ENCODE measurements at regions not wholly inside any gene's neighbourhood (a gene's known extent, or its start where the extent isn't known, plus 50 kb on each side); places are given as distances from the start of the nearest gene placed in this dataset.

- H2AK5ac ChIP-seq (ENCODE audit: low read length) = no peak overlapping the region
- H3K4ac ChIP-seq (ENCODE audit: low read depth, low read length) = no peak overlapping the region
- no peak overlapping the region for H3K27ac ChIP-seq (ENCODE audit: low read depth, low read length)
- no peak overlapping the region for H4K12ac ChIP-seq (ENCODE audit: low read depth, low read length)
- no peak overlapping the region for H3K9ac ChIP-seq (ENCODE audit: low read length)
- no peak overlapping the region for H4K8ac ChIP-seq (ENCODE audit: low read depth, low read length)
- H3K9me3 ChIP-seq (ENCODE audit: insufficient read depth, low read depth, low read length) = no peaks in the 10 kb centered on the region
- no peak overlapping the region for H2BK12ac ChIP-seq (ENCODE audit: low read length)
- DNase-seq = no peak
- no peak overlapping the region for H3K18ac ChIP-seq (ENCODE audit: low read length)
- H2AFZ ChIP-seq (ENCODE audit: insufficient read depth, low read length, poor library complexity) = no peak overlapping the region
- WGBS (ENCODE audit: extremely low coverage, insufficient coverage, insufficient read length) = no CpG with 5 or more reads among the region's 10 CpGs
- no peak overlapping the region for H3K14ac ChIP-seq (ENCODE audit: low read length)
- no peaks in the 10 kb centered on the region for H3K36me3 ChIP-seq (ENCODE audit: control insufficient read depth in 1 of 2, insufficient read depth in 2 of 2, low read length in 2 of 2)
- no peaks in the 10 kb centered on the region for H3K27me3 ChIP-seq (ENCODE audit: insufficient read depth, low read length)
- H3K4me1 ChIP-seq (ENCODE audit: control insufficient read depth in 1 of 2, insufficient read depth in 2 of 2, low read length in 2 of 2) = peaks cover 12 to 22% of the 10 kb centered on the region in 2 experiments
- H4K91ac ChIP-seq (ENCODE audit: low read depth, low read length) = no peak overlapping the region
- no peak overlapping the region for H3K23ac ChIP-seq (ENCODE audit: low read length)
- H3K4me2 ChIP-seq (ENCODE audit: low read length) = no peak overlapping the region
- no peaks in the 10 kb centered on the region for H3K79me2 ChIP-seq (ENCODE audit: control insufficient read depth, insufficient read depth, low read length, poor library complexity)
- no peak overlapping the region for H2BK120ac ChIP-seq (ENCODE audit: insufficient read depth, low read length, poor library complexity)
- H2BK5ac ChIP-seq (ENCODE audit: low read depth, low read length, poor library complexity) = no peak overlapping the region
- H3K4me3 ChIP-seq (ENCODE audit: low read depth, low read length) = no peak overlapping the region
- peaks cover 2% of the 10 kb centered on the region for H3K79me1 ChIP-seq (ENCODE audit: low read length)
Observed at GRCh38 chr2:72008608-72009007, 139.1 kb downstream of the CYP26B1 start.

- Histone ChIP-seq H3K79me1 (ENCODE audit: low read length) (no peaks in the 10 kb centered on the region), H3K18ac (ENCODE audit: low read length) (no peak overlapping the region), H3K14ac (ENCODE audit: low read length) (no peak overlapping the region), H2BK120ac (ENCODE audit: insufficient read depth, low read length, poor library complexity) (no peak overlapping the region), H3K4ac (ENCODE audit: low read depth, low read length) (no peak overlapping the region), H3K9me3 (ENCODE audit: insufficient read depth, low read depth, low read length) (no peaks in the 10 kb centered on the region), H3K4me2 (ENCODE audit: low read length) (no peak overlapping the region), H4K12ac (ENCODE audit: low read depth, low read length) (no peak overlapping the region), H3K79me2 (ENCODE audit: control insufficient read depth, insufficient read depth, low read length, poor library complexity) (no peaks in the 10 kb centered on the region), H2BK12ac (ENCODE audit: low read length) (no peak overlapping the region), H3K27ac (ENCODE audit: low read depth, low read length) (no peak overlapping the region), H3K23ac (ENCODE audit: low read length) (no peak overlapping the region), H3K4me3 (ENCODE audit: low read depth, low read length) (no peak overlapping the region), H3K27me3 (ENCODE audit: insufficient read depth, low read length) (no peaks in the 10 kb centered on the region), H4K91ac (ENCODE audit: low read depth, low read length) (no peak overlapping the region), H4K8ac (ENCODE audit: low read depth, low read length) (no peak overlapping the region), H3K9ac (ENCODE audit: low read length) (no peak overlapping the region), H3K4me1 (ENCODE audit: control insufficient read depth in 1 of 2, insufficient read depth in 2 of 2, low read length in 2 of 2) (peaks cover 9 to 15% of the 10 kb centered on the region in 2 experiments), H2BK5ac (ENCODE audit: low read depth, low read length, poor library complexity) (no peak overlapping the region), H2AFZ (ENCODE audit: insufficient read depth, low read length, poor library complexity) (no peak overlapping the region), H2AK5ac (ENCODE audit: low read length) (no peak overlapping the region), H3K36me3 (ENCODE audit: control insufficient read depth in 1 of 2, insufficient read depth in 2 of 2, low read length in 2 of 2) (no peaks in the 10 kb centered on the region)
- DNase-seq = no peak
- WGBS (ENCODE audit: extremely low coverage, insufficient coverage, insufficient read length) = no CpG with 5 or more reads among the region's 9 CpGs
Observed at GRCh38 chr2:72007402-72007801, 140.3 kb downstream of the CYP26B1 start.

- H2BK12ac ChIP-seq (ENCODE audit: low read length) = no peak overlapping the region
- H3K9ac ChIP-seq (ENCODE audit: low read length) = no peak overlapping the region
- no peak overlapping the region for H3K4ac ChIP-seq (ENCODE audit: low read depth, low read length)
- H3K9me3 ChIP-seq (ENCODE audit: insufficient read depth, low read depth, low read length) = no peaks in the 10 kb centered on the region
- no CpG with 5 or more reads among the region's 8 CpGs for WGBS (ENCODE audit: extremely low coverage, insufficient coverage, insufficient read length)
- no peak overlapping the region for H3K23ac ChIP-seq (ENCODE audit: low read length)
- no peaks in the 10 kb centered on the region for H3K79me2 ChIP-seq (ENCODE audit: control insufficient read depth, insufficient read depth, low read length, poor library complexity)
- no peak overlapping the region for H3K4me2 ChIP-seq (ENCODE audit: low read length)
- no peaks in the 10 kb centered on the region for H3K79me1 ChIP-seq (ENCODE audit: low read length)
- no peak overlapping the region for H2BK5ac ChIP-seq (ENCODE audit: low read depth, low read length, poor library complexity)
- no peak overlapping the region for H3K18ac ChIP-seq (ENCODE audit: low read length)
- no peak overlapping the region for H3K27ac ChIP-seq (ENCODE audit: low read depth, low read length)
- H2BK120ac ChIP-seq (ENCODE audit: insufficient read depth, low read length, poor library complexity) = no peak overlapping the region
- no peak overlapping the region for H4K12ac ChIP-seq (ENCODE audit: low read depth, low read length)
- no peaks in the 10 kb centered on the region for H3K27me3 ChIP-seq (ENCODE audit: insufficient read depth, low read length)
- DNase-seq = no peak
- no peak overlapping the region for H2AK5ac ChIP-seq (ENCODE audit: low read length)
- H3K4me1 ChIP-seq (ENCODE audit: control insufficient read depth in 1 of 2, insufficient read depth in 2 of 2, low read length in 2 of 2) = peaks cover 10 to 15% of the 10 kb centered on the region in 2 experiments
- no peak overlapping the region for H3K4me3 ChIP-seq (ENCODE audit: low read depth, low read length)
- H4K8ac ChIP-seq (ENCODE audit: low read depth, low read length) = no peak overlapping the region
- H2AFZ ChIP-seq (ENCODE audit: insufficient read depth, low read length, poor library complexity) = no peak overlapping the region
- H3K36me3 ChIP-seq (ENCODE audit: control insufficient read depth in 1 of 2, insufficient read depth in 2 of 2, low read length in 2 of 2) = no peaks in the 10 kb centered on the region
- H4K91ac ChIP-seq (ENCODE audit: low read depth, low read length) = no peak overlapping the region
- no peak overlapping the region for H3K14ac ChIP-seq (ENCODE audit: low read length)
Observed at GRCh38 chr2:72006188-72006736, 141.4 kb downstream of the CYP26B1 start.

GRCh38 chr2:72004976-72005375, 142.7 kb downstream of the CYP26B1 start:
- no peak overlapping the region for H3K4me3 ChIP-seq (ENCODE audit: low read depth, low read length)
- no peak overlapping the region for H3K4me2 ChIP-seq (ENCODE audit: low read length)
- no peak overlapping the region for H3K18ac ChIP-seq (ENCODE audit: low read length)
- no peak overlapping the region for H4K91ac ChIP-seq (ENCODE audit: low read depth, low read length)
- H3K23ac ChIP-seq (ENCODE audit: low read length) = no peak overlapping the region
- no peak overlapping the region for H3K27ac ChIP-seq (ENCODE audit: low read depth, low read length)
- no peak overlapping the region for H4K12ac ChIP-seq (ENCODE audit: low read depth, low read length)
- H3K4ac ChIP-seq (ENCODE audit: low read depth, low read length) = no peak overlapping the region
- no peak overlapping the region for H2AK5ac ChIP-seq (ENCODE audit: low read length)
- DNase-seq = no peak
- no peaks in the 10 kb centered on the region for H3K9me3 ChIP-seq (ENCODE audit: insufficient read depth, low read depth, low read length)
- no peak overlapping the region for H2BK12ac ChIP-seq (ENCODE audit: low read length)
- H3K36me3 ChIP-seq (ENCODE audit: control insufficient read depth in 1 of 2, insufficient read depth in 2 of 2, low read length in 2 of 2) = no peaks in the 10 kb centered on the region
- H4K8ac ChIP-seq (ENCODE audit: low read depth, low read length) = no peak overlapping the region
- H2BK5ac ChIP-seq (ENCODE audit: low read depth, low read length, poor library complexity) = no peak overlapping the region
- H3K79me1 ChIP-seq (ENCODE audit: low read length) = no peaks in the 10 kb centered on the region
- no peaks in the 10 kb centered on the region for H3K27me3 ChIP-seq (ENCODE audit: insufficient read depth, low read length)
- no CpG with 5 or more reads among the region's 6 CpGs for WGBS (ENCODE audit: extremely low coverage, insufficient coverage, insufficient read length)
- no peak overlapping the region for H2BK120ac ChIP-seq (ENCODE audit: insufficient read depth, low read length, poor library complexity)
- H2AFZ ChIP-seq (ENCODE audit: insufficient read depth, low read length, poor library complexity) = no peak overlapping the region
- no peak overlapping the region for H3K14ac ChIP-seq (ENCODE audit: low read length)
- no peak overlapping the region for H3K9ac ChIP-seq (ENCODE audit: low read length)
- H3K4me1 ChIP-seq (ENCODE audit: control insufficient read depth in 1 of 2, insufficient read depth in 2 of 2, low read length in 2 of 2) = peaks cover 9 to 17% of the 10 kb centered on the region in 2 experiments
- H3K79me2 ChIP-seq (ENCODE audit: control insufficient read depth, insufficient read depth, low read length, poor library complexity) = no peaks in the 10 kb centered on the region
